HG03457 (cell line): ENCODE measurements at regions not wholly inside any gene's neighbourhood (a gene's known extent, or its start where the extent isn't known, plus 50 kb on each side); places are given as distances from the start of the nearest gene placed in this dataset.

Source experiments
- ATAC-seq: cut with Tn5 transposase; IDR thresholded peaks from one replicate; pipeline ENCODE4 v1.9.1; 2021; ENCODE audit warnings: moderate number of reproducible peaks; ENCODE audit not compliant: unreplicated experiment

DNA sequence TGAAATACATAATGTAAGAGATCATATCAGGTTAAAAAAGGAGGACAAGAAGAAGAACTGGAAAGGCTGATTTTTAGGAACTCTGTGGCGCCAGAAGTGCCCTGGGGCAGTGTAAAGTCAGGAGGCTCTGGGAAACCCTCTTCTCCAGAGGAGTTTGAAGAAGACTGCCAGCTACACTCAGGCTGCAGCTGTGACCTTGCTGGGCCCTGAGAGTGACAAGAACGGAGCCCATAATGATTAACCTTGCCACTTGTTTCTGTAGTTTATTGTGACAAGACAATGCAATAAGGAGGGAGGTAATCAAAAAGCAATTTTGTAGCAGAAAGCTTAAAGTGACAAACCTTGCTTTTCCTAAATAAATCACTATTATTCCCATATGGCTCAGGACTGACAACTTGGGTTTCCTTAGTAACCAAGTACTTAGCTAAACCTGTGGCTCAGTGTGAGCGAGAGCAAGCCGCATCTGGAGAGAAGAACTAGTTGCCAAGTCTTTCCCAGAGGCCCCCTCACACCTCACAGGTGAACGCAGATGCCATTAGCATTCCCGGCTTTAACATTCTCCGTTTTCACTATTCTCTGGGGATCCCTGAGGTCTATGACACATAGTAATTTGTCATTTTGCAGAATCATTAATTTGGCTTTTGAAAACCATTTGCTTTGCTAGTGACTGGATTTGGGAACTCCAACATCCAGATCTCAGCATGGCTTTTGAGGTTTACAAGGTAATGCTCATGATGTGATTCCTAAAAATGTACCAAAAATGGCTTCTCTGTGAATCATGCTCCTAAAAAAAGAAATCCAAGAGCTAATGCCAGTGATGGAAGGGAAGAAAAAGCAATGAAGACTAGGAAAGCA lies 115.9 kb downstream of the OMA1 start:
- ATAC-seq, result no peak

- no peak for ATAC-seq
Measured at GRCh38 chr1:58426918-58427317, 119.6 kb downstream of the OMA1 start.

- no peak for ATAC-seq
Measured at GRCh38 chr1:58422436-58422835, 124.1 kb downstream of the OMA1 start.

DNA sequence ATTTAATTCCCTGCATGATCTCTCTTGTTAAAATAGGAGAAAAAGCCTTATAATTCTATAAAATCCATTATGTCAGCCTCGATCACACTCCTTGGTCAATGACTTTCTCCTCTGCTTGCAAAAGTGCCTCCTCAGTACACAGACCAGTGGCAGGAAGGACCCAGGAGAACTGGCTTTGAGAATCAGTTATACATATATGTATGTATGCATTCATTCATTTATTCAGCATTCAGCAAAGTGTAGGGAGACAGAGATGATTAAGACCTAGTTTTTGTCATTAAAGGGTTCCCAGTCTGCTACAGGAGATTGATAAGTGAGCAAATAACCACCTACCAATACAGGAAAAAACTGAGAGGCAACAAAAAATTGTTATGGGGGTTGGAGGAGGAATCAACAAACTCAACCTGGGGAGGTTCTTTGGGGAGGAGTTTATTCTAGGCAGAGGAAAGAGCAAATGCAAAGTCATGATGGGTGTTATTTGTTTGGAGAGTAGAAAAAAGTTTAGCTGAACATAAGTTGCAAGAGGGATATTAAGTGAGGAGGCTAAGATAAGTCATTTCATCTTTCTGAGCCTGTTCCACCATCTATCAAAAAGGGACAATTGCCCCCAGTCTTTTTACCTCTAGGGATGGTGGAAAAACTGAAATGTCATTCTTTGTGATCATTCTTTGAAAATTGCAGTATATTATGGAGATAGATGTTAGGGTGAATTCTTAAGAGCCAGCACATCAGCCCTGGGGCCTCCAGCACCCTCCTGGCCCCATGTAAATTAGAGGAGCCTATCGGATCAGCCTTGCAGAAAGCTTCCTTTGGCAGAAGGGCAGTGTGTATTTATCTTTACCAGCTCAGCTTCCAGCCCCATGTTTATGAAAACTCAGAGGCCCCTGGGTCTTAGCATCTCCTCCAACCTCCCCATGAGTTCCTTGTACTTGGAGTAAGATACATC lies 128.0 kb downstream of the OMA1 start:
- no peak for ATAC-seq

DNA sequence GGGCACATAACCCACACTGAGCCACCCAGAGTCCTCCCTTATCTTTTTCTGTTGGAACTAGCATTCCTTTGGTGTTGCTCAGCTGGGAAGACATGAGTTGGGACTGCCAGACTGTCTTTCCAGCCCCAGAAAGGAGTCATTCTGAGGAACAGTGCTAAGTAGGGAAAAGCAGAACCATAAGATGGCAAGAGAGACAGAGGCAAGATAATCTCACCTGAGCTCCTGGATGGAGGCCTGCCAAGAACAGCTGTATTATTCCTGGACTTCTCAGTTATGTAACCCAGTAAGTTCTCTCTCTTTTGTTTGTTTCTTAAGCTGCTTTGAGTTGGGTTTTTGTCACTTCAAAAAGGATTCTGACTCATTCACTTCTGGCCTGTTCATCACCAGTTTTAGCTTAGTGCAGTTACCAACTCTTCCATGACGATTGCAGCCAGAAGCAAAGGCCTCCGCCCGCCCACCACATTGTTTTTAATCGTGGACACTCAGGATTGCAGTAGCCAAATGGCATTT lies 134.4 kb downstream of the OMA1 start:
- ATAC-seq, result no peak

DNA sequence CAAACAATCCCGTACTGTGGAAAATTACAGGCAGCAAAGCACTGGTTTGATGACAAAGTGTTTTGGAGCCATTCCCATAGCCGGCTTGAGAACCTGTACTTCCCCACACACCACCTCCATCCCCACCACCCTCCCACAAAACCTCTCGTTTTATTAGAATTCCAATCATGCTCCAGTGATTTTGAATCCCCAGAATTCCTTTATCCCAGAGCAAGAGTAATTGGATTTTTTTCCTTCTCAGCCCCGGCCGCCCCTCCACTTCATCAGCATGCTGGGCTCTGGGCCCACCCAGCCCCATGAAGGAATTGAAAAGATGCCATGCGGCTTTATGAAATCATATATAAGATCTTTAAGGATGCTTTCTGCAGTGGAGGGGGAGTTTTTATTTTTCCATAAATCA lies 136.6 kb downstream of the OMA1 start:
- no peak for ATAC-seq

GRCh38 chr1:58409336-58409735 lies 137.2 kb downstream of the OMA1 start:
- no peak for ATAC-seq

GRCh38 chr1:58406301-58407071 lies 140.0 kb downstream of the OMA1 start:
- ATAC-seq, result no peak

DNA sequence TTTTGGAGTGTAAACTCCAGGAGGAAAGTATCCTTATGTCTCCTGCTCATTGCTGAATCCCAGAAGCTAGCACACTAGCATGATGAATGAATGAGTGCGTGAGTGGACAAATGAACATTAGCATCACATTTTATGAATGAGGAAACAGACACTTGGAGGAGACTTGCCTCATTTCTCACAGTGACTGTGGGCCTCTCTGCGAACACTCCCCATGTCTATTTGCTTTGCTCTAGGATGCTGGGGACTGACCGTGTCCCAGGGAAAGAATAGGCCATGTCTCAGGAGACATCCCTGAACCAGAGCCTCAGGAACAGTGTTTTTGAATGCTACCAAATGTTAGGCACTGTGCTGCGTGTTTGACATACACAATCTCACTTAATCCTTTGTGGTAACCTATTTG lies 140.9 kb downstream of the OMA1 start:
- ATAC-seq, result no peak

GRCh38 chr1:58403894-58404293 lies 142.6 kb downstream of the OMA1 start:
- no peak for ATAC-seq

GRCh38 chr1:58402444-58402843 lies 144.1 kb downstream of the OMA1 start:
- ATAC-seq, result no peak

DNA sequence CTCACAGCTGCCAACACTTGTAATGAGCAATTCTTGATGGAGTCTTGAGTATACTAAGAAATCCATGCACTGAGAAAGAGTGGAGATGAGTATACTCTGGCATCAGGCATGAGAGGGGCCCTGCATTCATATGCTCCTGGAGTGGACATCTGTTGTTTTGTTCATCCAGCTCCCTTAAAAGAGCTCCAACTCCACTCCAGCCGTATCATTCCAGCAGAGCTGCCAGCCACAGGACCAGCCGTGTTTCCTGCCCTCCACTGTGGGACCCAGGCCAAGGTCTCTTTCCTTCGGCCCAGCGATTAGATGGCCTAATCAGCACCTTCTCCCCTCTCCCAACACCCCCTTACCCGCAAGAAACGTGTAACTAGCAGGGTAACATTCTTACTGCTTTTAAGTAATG lies 144.5 kb downstream of the OMA1 start:
- ATAC-seq, result no peak

DNA sequence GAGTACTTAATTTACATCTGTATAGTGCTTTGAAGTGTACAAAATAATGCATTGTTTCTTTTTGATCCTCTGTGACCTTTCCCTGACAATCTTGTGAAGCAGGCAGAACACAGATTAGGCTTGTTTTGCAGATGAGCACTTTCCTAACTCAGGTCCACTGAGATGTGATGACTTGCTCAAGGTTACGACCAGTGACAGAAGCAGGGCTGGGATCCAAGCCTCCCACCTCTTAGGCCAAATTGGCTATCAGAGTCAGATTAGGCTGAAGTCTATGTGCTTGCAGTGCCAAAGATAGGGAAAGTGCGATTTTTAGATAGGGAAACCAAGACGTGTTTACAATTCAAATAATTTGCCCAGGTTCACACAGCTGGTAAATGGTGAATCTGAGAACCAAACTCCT lies 147.3 kb downstream of the OMA1 start:
- no peak for ATAC-seq

DNA sequence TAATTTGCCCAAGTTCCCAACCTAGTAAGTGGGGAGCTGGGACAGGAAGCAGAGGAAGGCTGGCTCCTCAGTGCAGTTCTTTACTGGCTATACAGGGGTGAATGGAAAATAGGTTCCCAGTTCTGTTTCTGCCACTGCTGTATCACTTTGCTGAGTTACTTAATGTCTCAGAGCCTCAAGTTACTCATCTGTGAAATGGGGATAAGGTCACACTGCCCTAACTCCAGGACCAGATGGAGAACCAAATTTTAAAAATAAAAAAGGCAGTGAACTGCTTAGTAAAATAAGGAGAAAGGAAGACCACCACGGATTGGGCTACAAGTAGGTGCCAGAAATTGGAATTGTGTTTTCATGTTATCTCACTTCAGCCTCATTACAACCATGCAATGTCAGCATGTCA lies 147.8 kb downstream of the OMA1 start:
- ATAC-seq, result no peak

DNA sequence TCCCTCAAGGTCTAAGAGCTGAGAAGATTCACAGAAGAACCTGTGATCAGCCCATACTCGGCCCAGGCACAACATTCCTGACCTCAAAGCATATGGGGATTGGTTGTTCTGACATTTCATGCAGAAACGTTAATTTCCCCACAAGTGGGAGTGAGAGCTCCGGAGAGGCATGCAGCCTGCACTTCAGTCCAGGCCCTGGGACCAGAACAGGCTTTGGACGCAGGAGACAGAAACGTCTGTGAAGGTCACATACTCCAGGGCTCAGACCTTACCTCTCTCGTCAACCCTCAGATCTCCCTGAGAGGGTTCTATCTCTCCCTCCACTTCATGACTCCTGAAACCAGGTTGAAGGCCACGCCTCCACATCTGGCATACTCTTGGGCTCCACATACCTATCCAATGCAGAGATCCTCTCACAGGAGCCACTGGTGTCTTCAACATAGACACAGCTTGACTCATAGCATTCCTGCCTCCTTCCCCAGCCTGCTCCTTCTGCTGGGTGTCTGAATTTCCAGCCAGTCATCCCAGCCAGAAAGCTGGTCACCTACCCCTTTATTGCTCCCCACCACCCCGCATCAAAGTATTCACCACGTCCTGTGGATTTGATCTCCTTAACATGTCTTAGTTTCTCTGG lies 149.2 kb downstream of the OMA1 start:
- no peak for ATAC-seq

GRCh38 chr1:58396150-58396549 lies 150.4 kb downstream of the OMA1 start:
- no peak for ATAC-seq

DNA sequence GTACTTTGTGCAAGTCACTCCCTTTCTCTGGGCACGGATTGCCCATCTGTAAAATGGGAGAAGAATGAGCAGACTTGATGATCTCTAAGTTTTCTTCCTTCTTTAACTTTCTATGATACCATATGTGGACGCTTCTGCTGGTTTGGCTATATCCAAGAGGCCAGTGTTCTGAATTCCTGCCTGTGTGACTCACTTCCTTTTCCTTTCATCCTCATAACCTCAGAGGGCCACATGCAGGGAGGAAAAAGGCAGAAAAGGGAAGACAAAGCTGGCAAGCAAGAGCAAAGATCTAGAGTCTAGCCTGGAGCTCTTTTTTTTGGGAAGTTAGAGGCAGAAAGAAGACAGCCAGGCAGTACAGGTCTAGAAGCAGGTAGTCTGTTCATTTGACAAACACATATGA lies 151.2 kb downstream of the OMA1 start:
- ATAC-seq, result no peak

DNA sequence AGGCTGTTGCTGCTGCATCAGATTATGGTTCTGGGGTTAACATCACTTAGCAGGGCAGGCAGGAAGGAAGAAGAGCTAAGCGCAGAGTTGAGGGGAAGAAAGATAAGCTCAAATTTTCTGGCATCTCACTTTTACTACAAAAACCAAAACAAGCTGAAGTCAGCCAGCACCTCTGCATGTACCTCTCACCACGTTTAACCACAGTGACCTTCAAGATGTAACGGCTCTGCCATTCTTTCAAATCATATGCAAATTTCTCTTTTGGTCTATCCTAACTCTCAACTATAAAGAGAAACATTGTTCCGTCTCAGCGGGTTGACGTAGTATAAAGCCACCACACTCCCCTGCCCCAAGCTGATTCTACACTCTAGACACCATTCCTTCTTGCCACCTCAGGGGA lies 154.4 kb downstream of the OMA1 start:
- ATAC-seq, result no peak

DNA sequence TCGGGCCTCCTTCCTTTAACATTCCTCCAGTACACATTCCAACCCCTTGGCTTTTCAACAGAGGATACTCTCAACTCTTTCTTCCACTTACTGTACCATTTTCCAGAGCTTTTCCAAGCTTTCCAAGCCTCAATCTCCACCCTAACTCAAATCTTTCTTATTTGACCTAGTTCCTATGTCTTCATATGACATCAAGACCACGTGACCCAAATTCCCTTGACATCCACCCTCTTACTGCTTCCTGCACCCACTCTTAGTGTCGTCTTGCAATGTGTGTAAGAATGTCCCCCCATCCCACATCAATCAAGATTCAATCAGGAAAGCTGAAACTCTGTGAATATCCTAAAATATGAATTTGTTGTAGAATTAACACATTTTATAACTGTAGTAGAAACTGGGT lies 155.0 kb downstream of the OMA1 start:
- no peak for ATAC-seq

GRCh38 chr1:58391056-58391455 lies 155.5 kb downstream of the OMA1 start:
- no peak for ATAC-seq

- no peak for ATAC-seq
Measured at GRCh38 chr1:58390091-58390490, 156.4 kb downstream of the OMA1 start.
